Activated CD4-positive, alpha-beta T cell treated with anti-CD3 and anti-CD28 coated beads, Interleukin-2, amount 10 ng/mL, durations not matched to agents 24 days and 14 days (primary cell): ENCODE measurements at regions not wholly inside any gene's neighbourhood (a gene's known extent, or its start where the extent isn't known, plus 50 kb on each side); places are given as distances from the start of the nearest gene placed in this dataset.

Experiments used
- DNase-seq: peaks from one replicate; pipeline ENCODE4 v3.0.0; 2022
- H3K27ac Mint-ChIP-seq: one replicate; pipeline ENCODE4 v1.8.0; 2022; ENCODE audit warnings: mild to moderate bottlenecking, mixed read lengths
- H3K27me3 Mint-ChIP-seq: one replicate; pipeline ENCODE4 v1.8.0; 2022; ENCODE audit warnings: mixed read lengths
- H3K36me3 Mint-ChIP-seq: one replicate; pipeline ENCODE4 v1.8.0; 2022; ENCODE audit warnings: low read depth, mild to moderate bottlenecking, mixed read lengths
- H3K4me1 Mint-ChIP-seq: one replicate; pipeline ENCODE4 v1.8.0; 2021; ENCODE audit warnings: mixed read lengths
- H3K4me3 Mint-ChIP-seq: one replicate; pipeline ENCODE4 v1.8.0; 2022; ENCODE audit warnings: mild to moderate bottlenecking, moderate library complexity, mixed read lengths
- H3K9me3 Mint-ChIP-seq: one replicate; pipeline ENCODE4 v1.8.0; 2021; ENCODE audit warnings: mixed read lengths
- intact Hi-C: fragments of 100-400 bp; cut with micrococcal nuclease; formaldehyde crosslinking; loops from one replicate; pipeline ENCODE4 v1.15.1; 2023

- intact Hi-C loops = no loop called here
- H3K36me3 Mint-ChIP-seq = no peaks in the 10 kb centered on the region
Observed at GRCh38 chr1:72777918-72778317, 495.6 kb upstream of the NEGR1 start.

GRCh38 chr1:72763481-72763880 is 481.1 kb upstream of the NEGR1 start:
- H3K9me3 Mint-ChIP-seq = no peaks in the 10 kb centered on the region
- no peak for DNase-seq
- H3K36me3 Mint-ChIP-seq = no peaks in the 10 kb centered on the region
- no peak overlapping the region for H3K4me3 Mint-ChIP-seq
- H3K4me1 Mint-ChIP-seq = no peaks in the 10 kb centered on the region
- no peak overlapping the region for H3K27ac Mint-ChIP-seq
- intact Hi-C loops = no loop called here
- H3K27me3 Mint-ChIP-seq = no peaks in the 10 kb centered on the region

More at GRCh38 chr1:72777918-72778317, 495.6 kb upstream of the NEGR1 start:
- H3K27ac Mint-ChIP-seq = no peak overlapping the region
- H3K4me1 Mint-ChIP-seq = no peaks in the 10 kb centered on the region
- no peak for DNase-seq
- H3K4me3 Mint-ChIP-seq = no peak overlapping the region
- no peaks in the 10 kb centered on the region for H3K27me3 Mint-ChIP-seq
- no peaks in the 10 kb centered on the region for H3K9me3 Mint-ChIP-seq

GRCh38 chr1:72759486-72759885 is 477.1 kb upstream of the NEGR1 start:
- Mint-ChIP-seq H3K27ac (no peak overlapping the region), H3K36me3 (no peaks in the 10 kb centered on the region), H3K27me3 (no peaks in the 10 kb centered on the region), H3K4me1 (no peaks in the 10 kb centered on the region), H3K9me3 (no peaks in the 10 kb centered on the region), H3K4me3 (no peak overlapping the region)
- intact Hi-C loops = no loop called here
- no peak for DNase-seq

- DNase-seq = no peak
- Mint-ChIP-seq H3K9me3 (no peaks in the 10 kb centered on the region), H3K27me3 (no peaks in the 10 kb centered on the region), H3K27ac (no peak overlapping the region), H3K4me3 (no peak overlapping the region), H3K4me1 (no peaks in the 10 kb centered on the region), H3K36me3 (no peaks in the 10 kb centered on the region)
- intact Hi-C loops = no loop called here
Observed at GRCh38 chr1:72757843-72758242, 475.5 kb upstream of the NEGR1 start.

GRCh38 chr1:72745413-72745812 is 463.1 kb upstream of the NEGR1 start:
- intact Hi-C loops = no loop called here
- Mint-ChIP-seq H3K27ac (no peak overlapping the region), H3K4me3 (no peak overlapping the region), H3K4me1 (no peaks in the 10 kb centered on the region), H3K36me3 (no peaks in the 10 kb centered on the region), H3K27me3 (no peaks in the 10 kb centered on the region), H3K9me3 (no peaks in the 10 kb centered on the region)
- no peak for DNase-seq

- Mint-ChIP-seq H3K4me1 (no peaks in the 10 kb centered on the region), H3K4me3 (no peak overlapping the region), H3K27ac (no peak overlapping the region), H3K9me3 (no peaks in the 10 kb centered on the region), H3K36me3 (no peaks in the 10 kb centered on the region), H3K27me3 (no peaks in the 10 kb centered on the region)
- no peak for DNase-seq
- intact Hi-C loops = no loop called here
Observed at GRCh38 chr1:72734415-72734814, 452.1 kb upstream of the NEGR1 start.

GRCh38 chr1:72724951-72725861 is 442.9 kb upstream of the NEGR1 start:
- H3K27ac Mint-ChIP-seq = no peak overlapping the region
- H3K9me3 Mint-ChIP-seq = no peaks in the 10 kb centered on the region
- no peak for DNase-seq
- H3K36me3 Mint-ChIP-seq = no peaks in the 10 kb centered on the region
- H3K4me1 Mint-ChIP-seq = no peaks in the 10 kb centered on the region
- intact Hi-C loops = no loop called here
- H3K4me3 Mint-ChIP-seq = no peak overlapping the region
- H3K27me3 Mint-ChIP-seq = no peaks in the 10 kb centered on the region

GRCh38 chr1:72705921-72706320 is 423.6 kb upstream of the NEGR1 start:
- no peak for DNase-seq
- no peaks in the 10 kb centered on the region for H3K9me3 Mint-ChIP-seq
- H3K4me3 Mint-ChIP-seq = no peak overlapping the region
- H3K36me3 Mint-ChIP-seq = no peaks in the 10 kb centered on the region
- no peak overlapping the region for H3K27ac Mint-ChIP-seq
- H3K27me3 Mint-ChIP-seq = no peaks in the 10 kb centered on the region
- no peaks in the 10 kb centered on the region for H3K4me1 Mint-ChIP-seq
- intact Hi-C loops = no loop called here

GRCh38 chr1:72704841-72705477 is 422.6 kb upstream of the NEGR1 start:
- intact Hi-C loops = no loop called here
- H3K27ac Mint-ChIP-seq = no peak overlapping the region
- H3K27me3 Mint-ChIP-seq = no peaks in the 10 kb centered on the region
- no peak for DNase-seq
- H3K9me3 Mint-ChIP-seq = no peaks in the 10 kb centered on the region
- H3K4me1 Mint-ChIP-seq = no peaks in the 10 kb centered on the region
- H3K36me3 Mint-ChIP-seq = no peaks in the 10 kb centered on the region
- no peak overlapping the region for H3K4me3 Mint-ChIP-seq

- Mint-ChIP-seq H3K27ac (no peak overlapping the region), H3K36me3 (no peaks in the 10 kb centered on the region), H3K9me3 (peaks cover 6% of the 10 kb centered on the region), H3K4me1 (no peaks in the 10 kb centered on the region), H3K4me3 (no peak overlapping the region), H3K27me3 (no peaks in the 10 kb centered on the region)
- DNase-seq = no peak
- intact Hi-C loops = no loop called here
Observed at GRCh38 chr1:72697410-72697809, 415.1 kb upstream of the NEGR1 start.

GRCh38 chr1:72693899-72694298 is 411.6 kb upstream of the NEGR1 start:
- H3K36me3 Mint-ChIP-seq = no peaks in the 10 kb centered on the region
- no peaks in the 10 kb centered on the region for H3K4me1 Mint-ChIP-seq
- H3K27me3 Mint-ChIP-seq = no peaks in the 10 kb centered on the region
- H3K9me3 Mint-ChIP-seq = peaks cover 6% of the 10 kb centered on the region
- intact Hi-C loops = no loop called here
- no peak overlapping the region for H3K27ac Mint-ChIP-seq
- no peak for DNase-seq
- no peak overlapping the region for H3K4me3 Mint-ChIP-seq

GRCh38 chr1:72693376-72693775 is 411.0 kb upstream of the NEGR1 start:
- intact Hi-C loops = no loop called here
- Mint-ChIP-seq H3K27me3 (no peaks in the 10 kb centered on the region), H3K4me1 (no peaks in the 10 kb centered on the region), H3K27ac (no peak overlapping the region), H3K9me3 (peaks cover 6% of the 10 kb centered on the region), H3K36me3 (no peaks in the 10 kb centered on the region), H3K4me3 (no peak overlapping the region)
- no peak for DNase-seq

GRCh38 chr1:72690871-72691270 is 408.5 kb upstream of the NEGR1 start:
- Mint-ChIP-seq H3K27ac (no peak overlapping the region), H3K9me3 (peaks cover 6% of the 10 kb centered on the region), H3K36me3 (no peaks in the 10 kb centered on the region), H3K4me1 (no peaks in the 10 kb centered on the region), H3K27me3 (no peaks in the 10 kb centered on the region), H3K4me3 (no peak overlapping the region)
- intact Hi-C loops = no loop called here
- DNase-seq = no peak

GRCh38 chr1:72678683-72679082 is 396.3 kb upstream of the NEGR1 start:
- Mint-ChIP-seq H3K4me3 (no peak overlapping the region), H3K36me3 (no peaks in the 10 kb centered on the region), H3K27ac (no peak overlapping the region), H3K27me3 (no peaks in the 10 kb centered on the region), H3K4me1 (no peaks in the 10 kb centered on the region), H3K9me3 (no peaks in the 10 kb centered on the region)
- intact Hi-C loops = no loop called here
- DNase-seq = no peak
